Hepatocyte (in vitro differentiated cells): ENCODE measurements at regions not wholly inside any gene's neighbourhood (a gene's known extent, or its start where the extent isn't known, plus 50 kb on each side); places are given as distances from the start of the nearest gene placed in this dataset.

Experiments
- DNase-seq: peaks from one replicate; pipeline ENCODE4 v3.0.0-alpha.2; 2016; ENCODE audit warnings: low spot score
- H2AFZ ChIP-seq: fragments of 200-600 bp; sonication (generic); 2 replicates; pipeline ENCODE4 v1.6.0; 2016; ENCODE audit warnings: antibody characterized with exemption, mild to moderate bottlenecking
- H3K27ac ChIP-seq: fragments of 200-600 bp; sonication (generic); 2 replicates; pipeline ENCODE4 v1.5.1; 2016; ENCODE audit warnings: mild to moderate bottlenecking
- H3K27me3 ChIP-seq: fragments of 200-600 bp; sonication (generic); 2 replicates; pipeline ENCODE4 v1.6.1; 2016
- H3K36me3 ChIP-seq: fragments of 200-600 bp; sonication (generic); replicated peaks from 2 replicates; pipeline ENCODE4 v1.5.1; 2016; ENCODE audit warnings: low read depth; ENCODE audit not compliant: insufficient read depth
- H3K4me1 ChIP-seq: fragments of 200-600 bp; sonication (generic); 2 replicates; pipeline ENCODE4 v1.5.1; 2016; ENCODE audit warnings: mild to moderate bottlenecking, moderate library complexity; ENCODE audit not compliant: insufficient read depth
- H3K4me2 ChIP-seq: fragments of 200-600 bp; sonication (generic); 2 replicates; pipeline ENCODE4 v1.6.0; 2016
- H3K4me3 ChIP-seq: fragments of 200-600 bp; sonication (generic); 2 replicates; pipeline ENCODE4 v1.5.1; 2016; ENCODE audit warnings: mild to moderate bottlenecking
- H3K79me2 ChIP-seq: fragments of 200-600 bp; sonication (generic); 2 replicates; pipeline ENCODE4 v1.6.0; 2017; ENCODE audit warnings: mild to moderate bottlenecking
- H3K9me2 ChIP-seq: fragments of 200-600 bp; sonication (generic); replicated peaks from 2 replicates; pipeline ENCODE4 v1.6.0; 2017; ENCODE audit warnings: mild to moderate bottlenecking; ENCODE audit not compliant: insufficient read depth
- H3K9me3 ChIP-seq: fragments of 200-600 bp; sonication (generic); 2 replicates; pipeline ENCODE4 v1.5.1; 2016; ENCODE audit warnings: low read depth, mild to moderate bottlenecking
- H4K20me1 ChIP-seq: fragments of 200-600 bp; sonication (generic); 2 replicates; pipeline ENCODE4 v1.6.0; 2016; ENCODE audit warnings: mild to moderate bottlenecking; ENCODE audit not compliant: insufficient read depth, poor library complexity, severe bottlenecking
- EZH2 ChIP-seq: fragments of 200-600 bp; sonication (generic); IDR thresholded peaks from 2 replicates; pipeline ENCODE4 v1.6.1; 2016; ENCODE audit warnings: antibody characterized with exemption, mild to moderate bottlenecking, borderline replicate concordance
- EZH2phosphoT487 ChIP-seq: fragments of 200-600 bp; sonication (generic); IDR thresholded peaks from one replicate; pipeline ENCODE4 v1.6.1; 2018; ENCODE audit warnings: antibody characterized with exemption, mild to moderate bottlenecking, low read depth, moderate library complexity; ENCODE audit not compliant: unreplicated experiment, severe bottlenecking
- WGBS: methylation state at CpG from one replicate; pipeline ENCODE4 v1.1.6; 2016; ENCODE audit warnings: low lambda C conversion rate; ENCODE audit errors: missing lambda C conversion rate; 5-methylcytosine and 5-hydroxymethylcytosine counted together
- TF ChIP-seq, protein P1 (sequence below): fragments of 200-600 bp; sonication (generic); IDR thresholded peaks from 2 replicates; pipeline ENCODE4 v1.5.1; 2016; ENCODE audit warnings: antibody characterized with exemption, mild to moderate bottlenecking; ENCODE audit not compliant: poor library complexity

DNA sequence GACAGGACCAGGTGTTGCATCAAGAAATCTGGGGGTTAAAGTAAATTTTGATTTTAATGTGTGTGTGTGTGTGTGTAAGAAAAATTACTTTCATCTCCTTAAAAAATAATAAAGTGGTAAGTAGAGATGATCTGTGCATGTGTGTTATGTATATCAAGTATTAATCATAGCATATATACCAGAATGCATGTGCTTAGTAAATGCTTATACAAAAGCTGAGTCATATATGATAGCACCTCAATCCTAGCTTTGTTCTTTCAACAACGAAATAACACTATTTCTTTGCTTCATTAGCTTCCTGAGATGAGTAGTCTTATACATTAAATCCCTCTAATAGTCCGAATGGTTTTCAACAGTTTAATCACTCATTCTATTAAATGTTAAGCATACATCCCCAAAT is 899.6 kb upstream of the ANO3 start:
- H3K27ac ChIP-seq = no peak overlapping the region
- H3K4me3 ChIP-seq = no peak overlapping the region
- no peaks in the 10 kb centered on the region for H3K27me3 ChIP-seq
- no peak overlapping the region for H2AFZ ChIP-seq
- H3K9me3 ChIP-seq = no peaks in the 10 kb centered on the region
- H4K20me1 ChIP-seq = no peaks in the 10 kb centered on the region
- no peaks in the 10 kb centered on the region for H3K9me2 ChIP-seq
- H3K36me3 ChIP-seq = no peaks in the 10 kb centered on the region
- no peaks in the 10 kb centered on the region for H3K4me1 ChIP-seq
- no peak for DNase-seq
- TF ChIP-seq, protein P1, sequence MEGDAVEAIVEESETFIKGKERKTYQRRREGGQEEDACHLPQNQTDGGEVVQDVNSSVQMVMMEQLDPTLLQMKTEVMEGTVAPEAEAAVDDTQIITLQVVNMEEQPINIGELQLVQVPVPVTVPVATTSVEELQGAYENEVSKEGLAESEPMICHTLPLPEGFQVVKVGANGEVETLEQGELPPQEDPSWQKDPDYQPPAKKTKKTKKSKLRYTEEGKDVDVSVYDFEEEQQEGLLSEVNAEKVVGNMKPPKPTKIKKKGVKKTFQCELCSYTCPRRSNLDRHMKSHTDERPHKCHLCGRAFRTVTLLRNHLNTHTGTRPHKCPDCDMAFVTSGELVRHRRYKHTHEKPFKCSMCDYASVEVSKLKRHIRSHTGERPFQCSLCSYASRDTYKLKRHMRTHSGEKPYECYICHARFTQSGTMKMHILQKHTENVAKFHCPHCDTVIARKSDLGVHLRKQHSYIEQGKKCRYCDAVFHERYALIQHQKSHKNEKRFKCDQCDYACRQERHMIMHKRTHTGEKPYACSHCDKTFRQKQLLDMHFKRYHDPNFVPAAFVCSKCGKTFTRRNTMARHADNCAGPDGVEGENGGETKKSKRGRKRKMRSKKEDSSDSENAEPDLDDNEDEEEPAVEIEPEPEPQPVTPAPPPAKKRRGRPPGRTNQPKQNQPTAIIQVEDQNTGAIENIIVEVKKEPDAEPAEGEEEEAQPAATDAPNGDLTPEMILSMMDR = no peak
- TF ChIP-seq EZH2 (no peak), EZH2phosphoT487 (no peak)
- H3K79me2 ChIP-seq = no peaks in the 10 kb centered on the region
- WGBS = 79% methylated on average over 2 of the region's 2 CpGs
- no peak overlapping the region for H3K4me2 ChIP-seq

DNA sequence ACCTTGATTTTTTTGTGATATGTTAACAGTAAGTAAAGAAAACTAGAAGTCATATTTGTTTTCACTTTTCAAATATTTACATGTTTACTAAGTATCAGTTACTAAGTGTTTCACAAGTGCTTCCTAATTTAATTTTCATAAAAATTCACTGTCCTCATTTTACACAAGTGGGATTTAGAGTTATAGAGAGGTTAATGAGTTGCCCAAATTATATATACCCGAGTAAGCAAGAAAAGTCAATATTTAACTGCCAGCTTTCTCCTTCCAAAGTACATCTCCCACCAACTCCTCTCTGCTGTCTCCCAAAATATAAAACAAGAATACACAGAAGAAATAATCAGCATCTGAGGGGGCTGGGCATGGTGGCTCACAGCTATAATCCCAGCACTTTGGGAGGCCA is 896.7 kb upstream of the ANO3 start:
- Histone ChIP-seq H3K9me3 (no peaks in the 10 kb centered on the region), H3K4me1 (no peaks in the 10 kb centered on the region)

DNA sequence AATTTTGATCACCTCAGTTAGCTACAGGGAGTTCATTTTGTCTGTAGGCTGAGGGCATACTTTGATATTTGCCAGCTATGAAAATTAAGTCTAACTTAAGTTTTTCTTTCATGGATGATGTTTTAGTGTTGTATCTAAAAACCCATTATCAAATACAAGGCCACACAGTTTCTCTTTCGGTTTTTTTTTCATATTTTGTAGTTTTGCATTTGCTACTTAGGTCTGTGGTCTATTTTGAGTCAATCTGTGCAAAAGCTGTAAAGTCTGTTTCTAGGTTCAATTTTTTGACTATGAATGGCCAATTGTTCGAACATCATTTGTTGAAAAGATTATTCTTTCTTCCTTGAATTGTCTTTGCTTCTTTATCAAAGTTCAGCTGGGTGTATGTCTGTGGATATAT is 895.6 kb upstream of the ANO3 start:
- no peaks in the 10 kb centered on the region for H3K9me2 ChIP-seq
- no peak overlapping the region for H3K27ac ChIP-seq
- H4K20me1 ChIP-seq = no peaks in the 10 kb centered on the region
- no peak for DNase-seq
- H3K27me3 ChIP-seq = no peaks in the 10 kb centered on the region
- no peak overlapping the region for H3K4me3 ChIP-seq
- TF ChIP-seq EZH2phosphoT487 (no peak), EZH2 (no peak)
- TF ChIP-seq, protein P1 = no peak
- H3K79me2 ChIP-seq = no peaks in the 10 kb centered on the region
- no peak overlapping the region for H3K4me2 ChIP-seq
- H2AFZ ChIP-seq = no peak overlapping the region
- no peaks in the 10 kb centered on the region for H3K36me3 ChIP-seq
- 87% methylated on average over 2 of the region's 2 CpGs for WGBS
- H3K9me3 ChIP-seq = no peaks in the 10 kb centered on the region
- no peaks in the 10 kb centered on the region for H3K4me1 ChIP-seq

More for the DNA sequence above, 896.7 kb upstream of the ANO3 start:
- TF ChIP-seq, protein P1 = no peak
- TF ChIP-seq EZH2phosphoT487 (no peak), EZH2 (no peak)
- Histone ChIP-seq H3K4me2 (no peak overlapping the region), H3K27ac (no peak overlapping the region), H3K27me3 (no peaks in the 10 kb centered on the region), H3K9me2 (no peaks in the 10 kb centered on the region), H3K79me2 (no peaks in the 10 kb centered on the region), H3K36me3 (no peaks in the 10 kb centered on the region), H2AFZ (no peak overlapping the region), H4K20me1 (no peaks in the 10 kb centered on the region), H3K4me3 (no peak overlapping the region)
- 52% methylated on average over 1 of the region's 1 CpG for WGBS
- no peak for DNase-seq

DNA sequence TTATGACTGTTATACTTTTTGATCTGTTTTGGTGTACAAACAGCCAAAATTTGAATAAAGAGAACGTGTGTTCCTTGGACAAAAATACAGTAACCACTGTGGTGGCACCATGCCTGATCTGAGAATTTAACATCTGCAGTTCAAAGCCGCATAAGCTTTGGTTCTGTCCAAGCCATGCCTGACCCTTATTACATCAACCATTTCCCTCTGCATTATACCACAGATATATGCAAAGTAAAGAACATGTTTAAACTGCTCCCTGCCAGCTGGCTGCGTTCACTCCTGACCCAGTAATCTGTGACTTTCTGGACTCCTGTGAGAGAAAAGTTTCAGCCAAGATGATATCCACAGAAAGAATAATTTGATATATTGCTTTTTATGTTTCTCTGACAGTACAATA is 890.5 kb upstream of the ANO3 start:
- no peak overlapping the region for H3K27ac ChIP-seq
- 64% methylated on average over 3 of the region's 3 CpGs for WGBS

More for the DNA sequence above, 890.5 kb upstream of the ANO3 start:
- no peak overlapping the region for H3K4me2 ChIP-seq
- no peaks in the 10 kb centered on the region for H3K9me2 ChIP-seq
- no peaks in the 10 kb centered on the region for H3K79me2 ChIP-seq
- no peaks in the 10 kb centered on the region for H3K27me3 ChIP-seq
- H2AFZ ChIP-seq = no peak overlapping the region
- H3K9me3 ChIP-seq = no peaks in the 10 kb centered on the region
- H4K20me1 ChIP-seq = no peaks in the 10 kb centered on the region
- no peak for DNase-seq
- H3K4me1 ChIP-seq = no peaks in the 10 kb centered on the region
- no peak overlapping the region for H3K4me3 ChIP-seq
- TF ChIP-seq, protein P1 = no peak
- no peak for TF ChIP-seq EZH2phosphoT487
- no peak for TF ChIP-seq EZH2
- no peaks in the 10 kb centered on the region for H3K36me3 ChIP-seq
